Esophagus muscularis mucosa (tissue), 4 donors: ENCODE measurements at regions not wholly inside any gene's neighbourhood (a gene's known extent, or its start where the extent isn't known, plus 50 kb on each side); places are given as distances from the start of the nearest gene placed in this dataset.

Experiments used
- EP300 ChIP-seq: sonication (generic); formaldehyde crosslinking; IDR thresholded peaks from one replicate; pipeline ENCODE4 v1.6.1; 2017; ENCODE audit warnings: antibody characterized with exemption
- POLR2A ChIP-seq: fragments of 450-650 bp; IDR thresholded peaks from one replicate; pipeline ENCODE4 v1.6.1; 2017; ENCODE audit warnings: antibody characterized with exemption, moderate library complexity, mild to moderate bottlenecking, low read depth
- POLR2AphosphoS5 ChIP-seq, 2 donors: sonication (generic); formaldehyde crosslinking; IDR thresholded peaks; one replicate each; pipeline ENCODE4 v1.6.1; 2017; ENCODE audit warnings: antibody characterized with exemption in 2 of 2
- TF ChIP-seq, protein P1 (sequence below), 3 experiments: fragments of 200-600 bp in 2 of 3; fragments of 450-650 bp in 1 of 3; sonication (generic) in 2 of 3; IDR thresholded peaks; one replicate each; pipeline ENCODE4 v1.5.1; 2017 to 2019; ENCODE audit warnings: antibody characterized with exemption in 3 of 3, mild to moderate bottlenecking in 2 of 3, moderate library complexity in 1 of 3

DNA sequence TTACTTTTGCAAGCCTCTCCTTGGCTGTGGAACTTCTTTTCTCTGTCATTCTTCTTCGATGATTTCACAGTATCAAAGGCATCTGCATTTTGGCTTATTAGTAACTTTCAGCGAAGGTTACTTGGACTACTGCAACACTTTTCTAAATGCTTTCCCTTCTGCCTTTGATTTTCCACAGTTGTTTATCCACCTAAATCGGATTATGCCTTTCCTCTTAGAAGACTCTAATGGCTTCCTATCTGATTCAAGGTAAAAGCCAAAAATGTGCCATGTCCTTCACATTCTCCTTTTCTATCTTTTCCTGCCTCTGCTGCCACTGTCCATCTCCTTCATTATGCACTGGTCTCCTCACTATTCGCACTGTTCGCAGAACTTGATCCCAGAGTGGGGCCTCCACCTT lies 1606.3 kb upstream of the LRRTM3 start:
- TF ChIP-seq, protein P1, sequence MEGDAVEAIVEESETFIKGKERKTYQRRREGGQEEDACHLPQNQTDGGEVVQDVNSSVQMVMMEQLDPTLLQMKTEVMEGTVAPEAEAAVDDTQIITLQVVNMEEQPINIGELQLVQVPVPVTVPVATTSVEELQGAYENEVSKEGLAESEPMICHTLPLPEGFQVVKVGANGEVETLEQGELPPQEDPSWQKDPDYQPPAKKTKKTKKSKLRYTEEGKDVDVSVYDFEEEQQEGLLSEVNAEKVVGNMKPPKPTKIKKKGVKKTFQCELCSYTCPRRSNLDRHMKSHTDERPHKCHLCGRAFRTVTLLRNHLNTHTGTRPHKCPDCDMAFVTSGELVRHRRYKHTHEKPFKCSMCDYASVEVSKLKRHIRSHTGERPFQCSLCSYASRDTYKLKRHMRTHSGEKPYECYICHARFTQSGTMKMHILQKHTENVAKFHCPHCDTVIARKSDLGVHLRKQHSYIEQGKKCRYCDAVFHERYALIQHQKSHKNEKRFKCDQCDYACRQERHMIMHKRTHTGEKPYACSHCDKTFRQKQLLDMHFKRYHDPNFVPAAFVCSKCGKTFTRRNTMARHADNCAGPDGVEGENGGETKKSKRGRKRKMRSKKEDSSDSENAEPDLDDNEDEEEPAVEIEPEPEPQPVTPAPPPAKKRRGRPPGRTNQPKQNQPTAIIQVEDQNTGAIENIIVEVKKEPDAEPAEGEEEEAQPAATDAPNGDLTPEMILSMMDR (IDR thresholded peaks at IDR 0.05) = no peak
- TF ChIP-seq POLR2A (no peak), POLR2AphosphoS5 (IDR thresholded peaks at IDR 0.05) (no peak), EP300 (no peak)
